PC-3 (cell line): ENCODE measurements at regions not wholly inside any gene's neighbourhood (a gene's known extent, or its start where the extent isn't known, plus 50 kb on each side); places are given as distances from the start of the nearest gene placed in this dataset.

Experiments
- ATAC-seq: fragments of 200-7000 bp; cut with Tn5 transposase; 2 replicates; pipeline ENCODE4 v1.9.1; 2020; ENCODE audit warnings: mild to moderate bottlenecking, moderate library complexity
- BruUV-seq: library from RNA; stranded (reverse); fragments of 400-500 nt; replicated peaks from 2 replicates; lab custom pipeline; 2021; lab: Mats Ljungman, UMichigan
- CTCF ChIA-PET: fragments of 300-600 bp; sonication (Branson Sonifier 250); formaldehyde crosslinking; loops from one replicate; lab custom pipeline; 2022; ENCODE audit warnings: antibody characterized with exemption; lab: Charles Lee
- POLR2A ChIA-PET: fragments of 300-600 bp; sonication (Branson Sonifier 250); formaldehyde crosslinking; loops from one replicate; lab custom pipeline; 2022; ENCODE audit warnings: antibody characterized with exemption; ENCODE audit not compliant: unreplicated experiment; lab: Charles Lee
- DNase-seq: peaks from one replicate; pipeline ENCODE4 v3.0.0-alpha.2; 2015
- H2AFZ ChIP-seq: fragments of 300-600 bp; sonication (generic); 2 replicates; pipeline ENCODE4 v1.6.0; 2016; ENCODE audit warnings: antibody characterized with exemption, low read length
- H3F3A ChIP-seq: fragments of 300-600 bp; sonication (generic); one replicate; pipeline ENCODE4 v1.6.0; 2017; ENCODE audit warnings: antibody characterized with exemption, low read length, control low read depth, mild to moderate bottlenecking; ENCODE audit not compliant: unreplicated experiment
- H3K27ac ChIP-seq: fragments of 300-600 bp; sonication (generic); 2 replicates; pipeline ENCODE4 v1.5.1; 2016; ENCODE audit warnings: mild to moderate bottlenecking, low read length
- H3K27me3 ChIP-seq: fragments of 300-600 bp; sonication (generic); 2 replicates; pipeline ENCODE4 v1.6.1; 2016; ENCODE audit warnings: low read length, mixed read lengths
- H3K36me3 ChIP-seq: fragments of 300-600 bp; sonication (generic); 2 replicates; pipeline ENCODE4 v1.6.1; 2016; ENCODE audit warnings: low read depth, mixed run types, low read length, mixed read lengths
- H3K4me1 ChIP-seq: fragments of 300-600 bp; sonication (generic); 2 replicates; pipeline ENCODE4 v1.5.1; 2016; ENCODE audit warnings: low read length; ENCODE audit not compliant: insufficient read depth
- H3K4me2 ChIP-seq: fragments of 300-600 bp; sonication (generic); 2 replicates; pipeline ENCODE4 v1.6.0; 2016; ENCODE audit warnings: low read length
- H3K4me3 ChIP-seq: fragments of 300-600 bp; sonication (generic); 2 replicates; pipeline ENCODE4 v1.5.1; 2016; ENCODE audit warnings: mild to moderate bottlenecking, low read length, mixed read lengths
- H3K79me2 ChIP-seq: fragments of 300-600 bp; sonication (generic); 2 replicates; pipeline ENCODE4 v1.6.1; 2017; ENCODE audit warnings: low read length, mixed read lengths
- H3K9ac ChIP-seq: fragments of 300-600 bp; sonication (generic); 2 replicates; pipeline ENCODE4 v1.6.0; 2016; ENCODE audit warnings: mild to moderate bottlenecking, low read length
- H3K9me2 ChIP-seq: fragments of 300-600 bp; sonication (generic); replicated peaks from 2 replicates; pipeline ENCODE4 v1.6.1; 2016; ENCODE audit warnings: mixed run types, low read length, mixed read lengths
- H3K9me3 ChIP-seq: fragments of 300-600 bp; sonication (generic); 2 replicates; pipeline ENCODE4 v1.6.1; 2016; ENCODE audit warnings: low read length, mixed read lengths
- H4K20me1 ChIP-seq: fragments of 300-600 bp; sonication (generic); 2 replicates; pipeline ENCODE4 v1.6.1; 2016; ENCODE audit warnings: low read length, mixed read lengths
- EZH2 ChIP-seq: fragments of 300-600 bp; sonication (generic); IDR thresholded peaks from one replicate; pipeline ENCODE4 v1.6.1; 2017; ENCODE audit warnings: antibody characterized with exemption, mild to moderate bottlenecking, low read length; ENCODE audit not compliant: unreplicated experiment
- EZH2phosphoT487 ChIP-seq: fragments of 300-600 bp; sonication (generic); IDR thresholded peaks from 2 replicates; pipeline ENCODE4 v1.6.1; 2018; ENCODE audit warnings: mild to moderate bottlenecking, antibody characterized with exemption, low read length, borderline replicate concordance
- intact Hi-C: fragments of 100-400 bp; cut with micrococcal nuclease; formaldehyde crosslinking; loops from 2 replicates; pipeline ENCODE4 v1.9.0; 2023
- TF ChIP-seq, protein P1 (sequence below): fragments of 300-600 bp; sonication (generic); conservative IDR thresholded peaks from 2 replicates; pipeline ENCODE4 v1.5.1; 2017; ENCODE audit warnings: antibody characterized with exemption, low read depth, mild to moderate bottlenecking, low read length

DNA sequence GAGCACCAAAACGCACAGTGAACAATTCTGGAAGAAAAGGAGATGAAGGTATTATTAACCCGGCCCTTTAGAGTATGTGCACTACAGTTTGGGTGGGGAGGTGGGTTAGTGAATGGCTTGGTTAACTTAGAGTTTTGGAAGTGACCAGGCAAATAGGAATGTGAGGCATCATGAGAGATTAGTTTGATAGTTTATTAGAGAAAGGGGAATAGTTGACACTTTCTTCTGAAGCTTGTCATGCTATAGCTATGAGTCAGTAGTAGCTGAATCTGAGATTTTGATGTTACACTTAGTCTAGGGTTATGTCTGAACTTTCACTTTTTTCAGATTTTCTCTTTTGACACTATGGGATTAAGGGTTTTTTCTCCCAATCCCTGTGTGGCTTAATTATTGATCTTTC is 567.2 kb downstream of the SNAPC1 start:
- H3K9me3 ChIP-seq: peaks cover 7% of the 10 kb centered on the region; the same call in 1 of the 2 replicates
- TF ChIP-seq EZH2phosphoT487 (no peak), EZH2 (no peak)
- TF ChIP-seq, protein P1, sequence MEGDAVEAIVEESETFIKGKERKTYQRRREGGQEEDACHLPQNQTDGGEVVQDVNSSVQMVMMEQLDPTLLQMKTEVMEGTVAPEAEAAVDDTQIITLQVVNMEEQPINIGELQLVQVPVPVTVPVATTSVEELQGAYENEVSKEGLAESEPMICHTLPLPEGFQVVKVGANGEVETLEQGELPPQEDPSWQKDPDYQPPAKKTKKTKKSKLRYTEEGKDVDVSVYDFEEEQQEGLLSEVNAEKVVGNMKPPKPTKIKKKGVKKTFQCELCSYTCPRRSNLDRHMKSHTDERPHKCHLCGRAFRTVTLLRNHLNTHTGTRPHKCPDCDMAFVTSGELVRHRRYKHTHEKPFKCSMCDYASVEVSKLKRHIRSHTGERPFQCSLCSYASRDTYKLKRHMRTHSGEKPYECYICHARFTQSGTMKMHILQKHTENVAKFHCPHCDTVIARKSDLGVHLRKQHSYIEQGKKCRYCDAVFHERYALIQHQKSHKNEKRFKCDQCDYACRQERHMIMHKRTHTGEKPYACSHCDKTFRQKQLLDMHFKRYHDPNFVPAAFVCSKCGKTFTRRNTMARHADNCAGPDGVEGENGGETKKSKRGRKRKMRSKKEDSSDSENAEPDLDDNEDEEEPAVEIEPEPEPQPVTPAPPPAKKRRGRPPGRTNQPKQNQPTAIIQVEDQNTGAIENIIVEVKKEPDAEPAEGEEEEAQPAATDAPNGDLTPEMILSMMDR: no peak
- no peak overlapping the region for H2AFZ ChIP-seq
- CTCF ChIA-PET: no interaction called here
- BruUV-seq: no TSS peak
- H4K20me1 ChIP-seq: no peaks in the 10 kb centered on the region
- H3K27ac ChIP-seq: no peak overlapping the region
- no peak overlapping the region for H3K4me3 ChIP-seq
- no peaks in the 10 kb centered on the region for H3K27me3 ChIP-seq
- no peak for ATAC-seq
- intact Hi-C loops: no loop called here
- H3K4me2 ChIP-seq: no peak overlapping the region
- H3K36me3 ChIP-seq: no peaks in the 10 kb centered on the region
- no peak for DNase-seq
- no peaks in the 10 kb centered on the region for H3K4me1 ChIP-seq
- POLR2A ChIA-PET: interaction anchor here (0.7 kb wide), 1 partner anchor 44 kb away, joined by 3 read pairs; no protein-coding TSS in a partner anchor
- H3F3A ChIP-seq: no peaks in the 10 kb centered on the region
- no peaks in the 10 kb centered on the region for H3K79me2 ChIP-seq
- H3K9ac ChIP-seq: no peak overlapping the region
- no peaks in the 10 kb centered on the region for H3K9me2 ChIP-seq

DNA sequence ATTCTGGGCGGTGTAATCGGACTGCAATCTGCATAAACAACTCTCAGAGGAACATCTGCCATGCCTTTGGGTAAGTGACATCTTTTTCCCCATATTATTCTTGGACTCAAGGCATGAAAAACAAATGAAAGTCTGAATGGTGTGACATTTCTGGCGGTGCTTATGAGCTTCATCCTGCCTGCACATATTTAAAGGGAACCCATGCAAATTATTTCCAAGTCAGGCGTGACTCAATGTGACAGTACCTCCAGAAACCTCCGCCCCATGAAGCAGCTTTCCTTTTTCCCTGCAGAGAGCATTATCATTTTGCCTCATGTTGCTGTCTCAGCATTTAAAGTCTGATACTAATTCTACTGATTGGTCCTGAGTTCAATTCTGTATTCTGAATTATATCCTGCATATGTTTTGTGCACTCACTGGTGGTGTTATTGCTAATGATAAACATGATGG is 585.4 kb downstream of the SNAPC1 start:
- Histone ChIP-seq H3K4me3 (no peak overlapping the region), H3K4me2 (no peak overlapping the region), H3K4me1 (no peaks in the 10 kb centered on the region), H3K9me2 (no peaks in the 10 kb centered on the region), H4K20me1 (no peaks in the 10 kb centered on the region), H3K9ac (no peak overlapping the region), H3K27me3 (0 out of 2 replicates have a peak, but pooled peaks cover 3% of the 10 kb centered on the region), H3K9me3 (peaks cover 8% of the 10 kb centered on the region; the same call in 1 of the 2 replicates), H2AFZ (no peak overlapping the region), H3K27ac (no peak overlapping the region), H3F3A (no peaks in the 10 kb centered on the region), H3K79me2 (no peaks in the 10 kb centered on the region), H3K36me3 (no peaks in the 10 kb centered on the region)
- CTCF ChIA-PET: no interaction called here
- no TSS peak for BruUV-seq
- TF ChIP-seq, protein P1: no peak
- TF ChIP-seq EZH2phosphoT487 (no peak), EZH2 (no peak)
- DNase-seq (no peak), ATAC-seq (no peak)
- intact Hi-C loops: no loop called here
- POLR2A ChIA-PET: interaction anchor here (0.6 kb wide), 1 partner anchor 1395 kb away, joined by 13 read pairs; no protein-coding TSS in a partner anchor

DNA sequence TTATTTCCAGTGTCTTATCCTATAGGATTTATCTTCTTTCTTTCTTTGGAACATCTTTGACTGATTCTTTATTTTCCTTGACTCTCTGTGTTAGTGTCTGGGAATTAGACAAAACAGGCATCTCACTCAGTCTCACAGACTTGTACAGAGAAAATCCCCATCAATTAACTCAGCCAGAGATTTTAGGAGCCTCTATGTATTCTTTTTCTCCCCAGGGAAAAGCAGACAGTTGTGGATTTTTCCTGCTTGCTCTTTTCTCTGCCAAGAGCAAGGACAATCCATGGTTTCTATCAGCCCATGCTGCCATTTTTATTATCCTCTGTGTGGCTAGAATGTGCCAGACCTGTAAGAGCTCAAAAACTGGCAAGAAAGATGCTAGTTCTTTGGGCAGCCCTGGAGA is 595.1 kb downstream of the SNAPC1 start:
- Histone ChIP-seq H3K79me2 (no peaks in the 10 kb centered on the region), H4K20me1 (no peaks in the 10 kb centered on the region), H3K27me3 (0 out of 2 replicates have a peak, but pooled peaks cover 4% of the 10 kb centered on the region), H3K4me3 (no peak overlapping the region), H3K4me1 (no peaks in the 10 kb centered on the region), H3K9ac (no peak overlapping the region), H3K36me3 (no peaks in the 10 kb centered on the region), H3K4me2 (no peak overlapping the region), H3K9me3 (peaks cover 19% of the 10 kb centered on the region), H3K9me2 (no peaks in the 10 kb centered on the region), H3F3A (no peaks in the 10 kb centered on the region), H2AFZ (no peak overlapping the region), H3K27ac (no peak overlapping the region)
- POLR2A ChIA-PET: interaction anchor here (0.6 kb wide), 1 partner anchor 11 kb away, joined by 5 read pairs; no protein-coding TSS in a partner anchor
- TF ChIP-seq EZH2 (no peak), EZH2phosphoT487 (no peak)
- TF ChIP-seq, protein P1: no peak
- CTCF ChIA-PET: no interaction called here
- no peak for DNase-seq
- BruUV-seq: no TSS peak
- intact Hi-C loops: no loop called here
- no peak for ATAC-seq
